D341Med (cell line): ENCODE measurements at regions not wholly inside any gene's neighbourhood (a gene's known extent, or its start where the extent isn't known, plus 50 kb on each side); places are given as distances from the start of the nearest gene placed in this dataset.

Experiments used
- DNase-seq: peaks from one replicate; pipeline ENCODE4 v3.0.0; 2012; ENCODE audit warnings: low spot score

DNA sequence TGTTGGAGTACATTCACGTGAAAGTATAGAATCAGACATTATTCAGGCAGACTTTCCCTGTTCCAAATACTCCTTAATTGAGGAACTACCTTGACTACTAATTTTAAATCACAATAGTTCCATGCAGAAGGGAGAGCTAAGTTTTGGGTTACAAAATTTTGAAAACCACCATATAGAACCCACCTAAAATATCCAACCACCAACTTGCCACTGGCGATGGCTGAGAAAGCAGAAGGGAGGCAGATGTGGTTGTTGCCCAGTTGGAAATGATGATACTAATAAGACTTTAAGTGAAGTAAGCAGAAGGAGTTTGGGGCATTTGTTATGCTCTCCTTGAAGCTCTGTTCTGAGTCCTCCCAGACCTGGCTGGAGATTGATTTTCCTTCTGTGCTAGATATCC is 190.7 kb downstream of the HLX start:
- no peak for DNase-seq

- DNase-seq = no peak
These were observed 192.5 kb downstream of the HLX start for GRCh38 chr1:221071777-221072176.

GRCh38 chr1:221072214-221072613 is 193.0 kb downstream of the HLX start:
- DNase-seq = no peak

- DNase-seq = no peak
These were observed 195.1 kb downstream of the HLX start for GRCh38 chr1:221074332-221074731.

DNA sequence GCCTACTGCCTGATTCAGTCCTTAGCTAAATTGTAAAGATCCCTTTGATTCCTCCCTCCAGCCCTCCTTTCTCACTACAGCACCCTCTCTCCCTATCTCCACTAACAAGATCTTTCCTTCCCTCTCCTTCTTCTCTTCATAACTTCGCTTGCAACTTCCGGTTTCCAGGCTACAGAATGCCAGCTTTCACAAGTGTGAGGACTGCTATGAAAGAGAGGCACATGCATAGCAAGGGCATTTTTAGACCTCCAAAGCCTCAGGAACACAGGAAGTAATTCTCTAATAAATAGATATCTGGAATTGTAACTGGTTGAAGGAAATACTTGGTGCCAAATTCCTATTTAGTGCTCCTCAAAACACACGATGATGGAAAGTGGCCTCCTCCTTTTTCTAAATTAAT is 196.7 kb downstream of the HLX start:
- no peak for DNase-seq

GRCh38 chr1:221076391-221076811 is 197.2 kb downstream of the HLX start:
- no peak for DNase-seq

- DNase-seq = no peak
These were observed 199.2 kb downstream of the HLX start for GRCh38 chr1:221078260-221078965.

DNA sequence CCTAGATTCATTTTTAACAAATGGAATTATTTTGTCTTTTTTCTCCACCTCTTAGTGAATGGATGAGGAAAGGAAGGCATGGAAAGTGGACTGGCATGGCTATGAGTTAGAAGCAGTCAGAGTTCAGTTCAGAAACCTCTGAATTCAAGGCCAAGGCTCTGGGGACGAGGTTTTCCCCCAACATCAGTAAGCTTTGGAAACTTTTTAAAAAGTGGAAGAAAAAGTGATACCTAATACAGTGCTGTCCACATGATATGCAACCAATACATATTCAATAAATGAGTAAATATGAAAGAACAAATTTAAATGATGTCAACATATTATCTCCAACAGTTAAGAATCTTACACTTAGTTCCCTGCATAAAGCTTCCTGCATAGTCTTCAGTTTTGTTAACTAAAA is 204.7 kb downstream of the HLX start:
- DNase-seq = no peak

- no peak for DNase-seq
These were observed 205.4 kb downstream of the HLX start for GRCh38 chr1:221084681-221085080.

GRCh38 chr1:221085701-221086375 is 206.6 kb downstream of the HLX start:
- no peak for DNase-seq

DNA sequence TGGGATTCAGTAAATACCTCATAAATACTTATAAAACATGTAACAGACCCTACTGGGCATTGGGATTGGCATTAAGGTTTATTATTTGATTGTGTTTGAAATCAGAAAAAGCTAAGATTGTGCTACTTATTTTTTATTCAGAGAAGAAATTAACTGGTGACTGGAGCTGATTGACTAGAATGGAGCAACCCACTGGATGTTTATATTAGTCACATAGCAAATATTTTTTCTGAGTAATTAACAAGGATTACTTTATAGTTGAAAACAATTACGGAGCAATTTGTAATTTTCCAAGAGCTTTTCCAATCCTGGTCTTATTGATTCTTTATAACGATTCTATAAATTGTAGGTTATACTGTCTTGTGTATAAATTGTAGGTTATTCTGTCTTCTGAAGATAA is 208.7 kb downstream of the HLX start:
- no peak for DNase-seq

GRCh38 chr1:221089273-221089672 is 210.0 kb downstream of the HLX start:
- DNase-seq = no peak

GRCh38 chr1:221089803-221090202 is 210.6 kb downstream of the HLX start:
- no peak for DNase-seq

- no peak for DNase-seq
These were observed 214.9 kb downstream of the HLX start for GRCh38 chr1:221093903-221094791.

DNA sequence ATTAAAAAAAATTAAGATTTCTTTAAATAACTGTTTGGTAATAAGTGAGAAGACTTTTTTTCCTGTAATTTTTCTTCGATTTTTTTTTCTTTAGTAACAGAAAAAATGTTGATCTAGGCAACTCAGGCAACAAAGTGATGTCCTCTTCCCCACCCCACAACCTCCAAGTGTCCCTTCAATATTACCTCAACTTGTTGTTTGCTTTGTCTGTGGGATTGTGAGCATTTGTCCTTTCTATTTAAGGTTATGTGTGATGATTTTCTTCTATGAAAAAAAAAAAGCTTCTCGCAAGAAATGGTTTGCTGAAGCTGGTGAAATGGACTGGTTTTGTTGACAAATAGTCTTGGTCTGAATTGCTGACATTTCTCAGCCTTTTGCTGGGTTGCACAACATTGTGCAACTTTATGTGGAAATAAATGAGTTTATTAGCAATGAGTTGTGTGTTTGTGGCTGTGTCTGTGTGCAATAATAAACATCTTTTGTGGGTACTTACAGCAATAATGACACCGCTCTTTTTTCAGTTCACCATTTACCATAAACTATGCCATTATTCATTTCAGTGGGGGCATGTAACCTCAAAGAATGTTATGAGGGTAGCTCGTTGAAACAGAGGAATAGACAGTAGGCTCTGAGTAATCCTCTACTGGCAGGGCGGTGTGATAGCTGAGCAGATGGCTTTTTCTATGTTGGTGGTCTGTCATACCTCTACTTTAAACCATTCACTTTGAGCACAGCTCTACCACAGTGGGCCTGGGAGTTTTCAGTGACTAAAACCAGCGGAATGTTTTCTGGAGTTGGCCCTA is 218.4 kb downstream of the HLX start:
- no peak for DNase-seq

DNA sequence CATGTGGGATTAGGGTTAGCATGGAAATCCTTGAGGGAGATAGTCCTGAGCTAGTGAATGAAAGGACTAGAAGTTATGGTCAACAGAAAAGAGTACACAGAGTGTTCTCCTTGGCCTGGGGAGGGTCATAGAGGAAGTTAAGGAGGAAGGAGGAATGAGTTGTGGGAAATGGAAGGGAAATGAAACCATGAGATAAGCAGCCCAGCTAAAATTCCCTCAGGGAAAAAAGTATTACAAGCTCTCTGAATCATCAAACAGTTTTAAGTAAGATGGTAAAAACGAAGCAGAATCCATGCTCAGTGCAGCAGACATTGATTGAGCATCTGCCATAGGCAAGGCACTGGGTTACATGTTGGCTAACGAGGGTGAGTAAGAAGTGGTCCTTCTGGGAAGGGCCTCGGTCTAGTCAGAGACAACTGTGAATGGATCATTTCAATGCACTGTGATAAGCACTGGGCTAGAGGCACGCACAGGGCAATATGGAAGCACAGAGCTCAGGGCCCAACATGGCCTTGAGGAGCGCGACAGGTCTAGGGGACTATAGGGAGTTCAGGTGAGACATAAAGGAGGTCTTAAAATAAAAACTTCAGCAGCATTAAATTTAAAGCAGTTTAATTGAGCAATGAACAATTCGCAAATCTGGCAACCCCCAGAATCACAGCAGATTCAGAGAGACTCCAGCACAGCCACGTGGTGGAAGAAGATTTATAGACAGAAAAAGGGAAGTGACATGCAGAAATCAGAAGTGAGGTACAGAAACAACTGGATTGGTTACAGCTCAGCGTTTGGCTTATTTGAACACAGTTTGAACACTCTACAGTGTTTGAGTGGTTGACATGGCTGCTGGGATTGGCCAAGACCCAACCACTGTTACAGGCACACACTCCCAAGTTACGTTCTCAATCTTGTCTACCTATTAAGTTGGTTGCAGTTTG is 219.5 kb downstream of the HLX start:
- no peak for DNase-seq

DNA sequence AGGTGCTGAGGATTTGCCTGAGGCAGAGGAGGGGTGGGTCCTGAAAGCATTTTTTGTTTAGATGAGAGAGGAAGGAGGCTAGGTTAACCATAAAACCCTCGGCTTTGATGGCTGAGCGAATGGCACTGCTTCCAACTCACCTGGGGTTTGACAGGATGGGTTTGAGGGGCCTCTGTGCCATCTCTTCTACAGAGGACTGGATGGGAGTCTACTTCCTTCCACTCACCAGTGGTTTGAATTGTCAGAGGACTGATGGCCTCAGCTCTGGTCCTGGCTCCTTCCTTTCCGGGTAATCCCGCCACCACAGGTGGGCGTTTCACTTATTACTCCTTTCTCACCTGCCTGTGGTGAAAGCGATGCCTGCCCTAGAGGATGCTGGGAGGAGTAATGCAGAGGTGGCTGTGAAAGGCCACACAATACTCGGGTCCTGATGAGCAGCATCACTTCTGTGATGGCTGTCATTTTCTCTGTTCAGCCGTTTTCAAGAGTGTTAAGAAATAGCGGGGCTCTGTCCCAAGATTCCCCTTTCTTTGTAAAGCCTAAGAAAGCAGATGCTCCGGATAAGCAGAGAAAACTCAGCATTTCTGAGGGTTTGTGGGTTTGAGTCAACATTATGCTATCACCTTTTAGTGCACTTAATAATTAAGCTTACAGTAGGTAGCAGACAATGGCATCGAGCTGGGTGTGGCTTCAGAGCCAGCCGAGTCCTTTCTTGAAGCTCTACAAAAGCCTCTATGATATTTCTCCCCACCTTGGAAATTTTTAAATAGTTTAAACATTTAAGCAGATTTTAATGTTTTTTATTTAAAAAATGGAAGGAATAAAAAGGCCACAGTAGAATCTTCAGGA is 220.7 kb downstream of the HLX start:
- DNase-seq = no peak

DNA sequence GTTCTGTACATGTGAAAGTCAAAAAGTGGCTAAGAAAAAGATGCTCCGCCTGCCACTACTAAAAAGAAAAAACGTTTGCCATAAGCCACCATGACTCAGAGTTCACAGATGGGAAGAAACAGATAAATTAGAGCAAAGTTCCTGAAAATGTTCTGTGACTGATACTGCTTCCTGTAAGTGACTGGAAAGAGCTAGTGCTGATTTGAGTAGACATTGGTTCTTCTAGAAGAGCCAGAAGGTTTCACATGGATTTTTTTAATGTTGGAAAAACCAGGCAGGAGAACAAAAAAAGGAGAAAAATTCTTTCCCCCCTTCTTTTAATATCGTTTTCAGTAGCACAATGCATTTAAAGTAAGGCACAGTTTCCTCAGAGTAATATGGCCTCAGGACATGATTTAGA is 221.4 kb downstream of the HLX start:
- no peak for DNase-seq

GRCh38 chr1:221101807-221102605 is 222.8 kb downstream of the HLX start:
- DNase-seq = no peak
